Keratinocyte (primary cell): ENCODE measurements at regions not wholly inside any gene's neighbourhood (a gene's known extent, or its start where the extent isn't known, plus 50 kb on each side); places are given as distances from the start of the nearest gene placed in this dataset.

ENCODE experiments used
- DNase-seq: peaks from one replicate; pipeline ENCODE4 v3.0.0-alpha.2; 2011; ENCODE audit warnings: low read depth, missing footprints, low spot score
- FAIRE-seq: peaks from 2 replicates; lab custom pipeline; 2011; peaks lifted over from hg19 to GRCh38; lab: Jason Lieb, UNC
- H2AFZ ChIP-seq: 2 replicates; pipeline ENCODE4 v1.6.0; 2012; ENCODE audit warnings: low read length, control low read depth, inconsistent platforms; ENCODE audit not compliant: control insufficient read depth
- H3K27ac ChIP-seq: 2 replicates; pipeline ENCODE4 v1.5.1; 2011; ENCODE audit warnings: low read length; ENCODE audit not compliant: control insufficient read depth, insufficient read depth
- H3K27me3 ChIP-seq: 3 replicates; pipeline ENCODE4 v1.6.0; 2011; ENCODE audit warnings: low read length; ENCODE audit not compliant: control insufficient read depth, insufficient read depth; ENCODE audit errors: extremely low read depth
- H3K36me3 ChIP-seq, 2 experiments: 2 replicates in 1 of 2; 3 replicates in 1 of 2; pipeline ENCODE4 v1.5.1; 2011; ENCODE audit warnings: low read length in 2 of 2, mild to moderate bottlenecking in 1 of 2; ENCODE audit not compliant: control insufficient read depth in 2 of 2, insufficient read depth in 2 of 2; ENCODE audit errors: extremely low read depth in 1 of 2
- H3K4me1 ChIP-seq: 3 replicates; pipeline ENCODE4 v1.5.1; 2011; ENCODE audit warnings: low read length; ENCODE audit not compliant: control insufficient read depth, insufficient read depth; ENCODE audit errors: extremely low read depth
- H3K4me2 ChIP-seq: 3 replicates; pipeline ENCODE4 v1.6.0; 2011; ENCODE audit warnings: low read depth, low read length; ENCODE audit not compliant: control insufficient read depth, insufficient read depth; ENCODE audit errors: extremely low read depth
- H3K4me3 ChIP-seq, 3 experiments: fragments of 200-600 bp in 1 of 3; sonication (generic) in 1 of 3; 2 replicates in 2 of 3; 3 replicates in 1 of 3; pipeline ENCODE4 v1.5.1; 2011 to 2016; ENCODE audit warnings: low read length in 3 of 3, mild to moderate bottlenecking in 3 of 3, control low read depth in 2 of 3, inconsistent platforms in 1 of 3, low read depth in 1 of 3, mixed read lengths in 1 of 3, mixed run types in 1 of 3, moderate library complexity in 1 of 3; ENCODE audit not compliant: control insufficient read depth in 2 of 3, insufficient read depth in 2 of 3; ENCODE audit errors: extremely low read depth in 1 of 3
- H3K79me2 ChIP-seq: 2 replicates; pipeline ENCODE4 v1.6.0; 2012; ENCODE audit warnings: low read length; ENCODE audit not compliant: control insufficient read depth, insufficient read depth
- H3K9ac ChIP-seq: 3 replicates; pipeline ENCODE4 v1.6.0; 2011; ENCODE audit warnings: low read length; ENCODE audit not compliant: control insufficient read depth, insufficient read depth; ENCODE audit errors: extremely low read depth
- H3K9me1 ChIP-seq: 3 replicates; pipeline ENCODE4 v1.6.0; 2011; ENCODE audit warnings: low read length; ENCODE audit not compliant: control insufficient read depth, insufficient read depth; ENCODE audit errors: extremely low read depth
- H3K9me3 ChIP-seq: 2 replicates; pipeline ENCODE4 v1.5.1; 2012; ENCODE audit warnings: low read depth, low read length; ENCODE audit not compliant: control insufficient read depth
- H4K20me1 ChIP-seq: 3 replicates; pipeline ENCODE4 v1.6.0; 2011; ENCODE audit warnings: low read length; ENCODE audit not compliant: control insufficient read depth, insufficient read depth; ENCODE audit errors: extremely low read depth
- EZH2 ChIP-seq: IDR thresholded peaks from one replicate; pipeline ENCODE4 v1.6.1; 2012; ENCODE audit warnings: inconsistent platforms, mild to moderate bottlenecking, low read length, moderate library complexity
- dilution Hi-C: fragments of 300-500 bp; cut with MboI; formaldehyde crosslinking; loops from one replicate; pipeline ENCODE4 v1.7.0; 2020; ENCODE audit warnings: low sequenced_read_pairs; ENCODE audit not compliant: extremely low pct_ligation_motif_present
- TF ChIP-seq, protein P1 (sequence below), 3 experiments: IDR thresholded peaks in 1 of 3; conservative IDR thresholded peaks in 1 of 3; optimal IDR thresholded peaks in 1 of 3; 2 replicates in 2 of 3; 3 replicates in 1 of 3; pipeline versions ENCODE3 to v1.5.1; 2011; ENCODE audit warnings: low read length in 3 of 3, mild to moderate bottlenecking in 3 of 3, moderate library complexity in 2 of 3, control low read depth in 1 of 3, inconsistent platforms in 1 of 3; ENCODE audit not compliant: insufficient read depth in 2 of 3; ENCODE audit errors: extremely low read depth in 1 of 3

DNA sequence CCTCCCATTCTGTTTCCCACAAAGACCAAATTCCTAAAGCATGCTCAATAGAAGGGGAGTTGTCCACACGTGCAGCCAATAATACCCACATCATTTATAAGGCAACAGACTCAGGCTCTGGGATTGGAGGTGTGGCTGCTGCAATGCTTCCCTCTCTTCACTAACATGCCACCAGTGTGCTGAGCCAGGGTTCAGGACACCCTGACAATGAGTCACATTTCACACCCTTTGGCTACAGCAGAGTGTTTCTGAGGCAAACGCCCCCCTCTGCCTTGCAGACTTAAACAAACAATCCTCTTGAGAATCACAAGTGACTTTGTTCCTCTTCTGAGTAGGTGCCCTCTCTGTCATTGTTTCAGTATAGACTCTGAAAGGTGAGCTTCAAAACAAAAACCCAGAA is 189.3 kb upstream of the TLE4 start:
- H3K27me3 ChIP-seq, result no peaks in the 10 kb centered on the region
- DNase-seq, result no peak

DNA sequence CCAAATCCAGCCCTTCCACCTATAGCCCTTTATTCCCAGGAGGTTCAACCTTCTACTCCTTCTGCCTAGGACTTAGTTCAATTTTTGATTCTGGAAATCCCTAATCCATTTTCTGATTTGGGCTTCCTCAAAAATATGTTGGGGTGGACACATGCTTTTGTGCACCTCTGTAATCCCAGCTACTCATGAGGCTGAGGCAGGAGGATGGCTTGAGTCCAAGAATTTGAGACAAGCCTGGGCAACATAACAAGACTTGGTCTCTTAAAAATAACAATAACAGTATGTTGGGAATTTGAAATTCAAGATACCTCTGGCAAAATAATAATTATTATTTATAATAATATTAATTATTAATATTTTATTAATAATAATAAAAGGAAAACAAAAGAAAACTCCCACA is 188.7 kb upstream of the TLE4 start:
- H3K79me2 ChIP-seq, result no peaks in the 10 kb centered on the region
- H3K27ac ChIP-seq, result no peak overlapping the region
- no peaks in the 10 kb centered on the region for H3K9me1 ChIP-seq
- no peaks in the 10 kb centered on the region for H4K20me1 ChIP-seq
- no peaks in the 10 kb centered on the region for H3K27me3 ChIP-seq
- dilution Hi-C loops, result no loop called here
- H3K9ac ChIP-seq, result no peak overlapping the region
- peaks cover 25% of the 10 kb centered on the region for H3K4me1 ChIP-seq
- DNase-seq (no peak), FAIRE-seq (peak; percentile 48)
- H3K36me3 ChIP-seq, result no peaks in the 10 kb centered on the region
- H3K4me2 ChIP-seq, result no peak overlapping the region
- no peak for TF ChIP-seq EZH2
- TF ChIP-seq, protein P1, sequence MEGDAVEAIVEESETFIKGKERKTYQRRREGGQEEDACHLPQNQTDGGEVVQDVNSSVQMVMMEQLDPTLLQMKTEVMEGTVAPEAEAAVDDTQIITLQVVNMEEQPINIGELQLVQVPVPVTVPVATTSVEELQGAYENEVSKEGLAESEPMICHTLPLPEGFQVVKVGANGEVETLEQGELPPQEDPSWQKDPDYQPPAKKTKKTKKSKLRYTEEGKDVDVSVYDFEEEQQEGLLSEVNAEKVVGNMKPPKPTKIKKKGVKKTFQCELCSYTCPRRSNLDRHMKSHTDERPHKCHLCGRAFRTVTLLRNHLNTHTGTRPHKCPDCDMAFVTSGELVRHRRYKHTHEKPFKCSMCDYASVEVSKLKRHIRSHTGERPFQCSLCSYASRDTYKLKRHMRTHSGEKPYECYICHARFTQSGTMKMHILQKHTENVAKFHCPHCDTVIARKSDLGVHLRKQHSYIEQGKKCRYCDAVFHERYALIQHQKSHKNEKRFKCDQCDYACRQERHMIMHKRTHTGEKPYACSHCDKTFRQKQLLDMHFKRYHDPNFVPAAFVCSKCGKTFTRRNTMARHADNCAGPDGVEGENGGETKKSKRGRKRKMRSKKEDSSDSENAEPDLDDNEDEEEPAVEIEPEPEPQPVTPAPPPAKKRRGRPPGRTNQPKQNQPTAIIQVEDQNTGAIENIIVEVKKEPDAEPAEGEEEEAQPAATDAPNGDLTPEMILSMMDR (optimal IDR thresholded peaks at IDR 0.05 in 1 of 3, IDR thresholded peaks at IDR 0.05 in 1 of 3, conservative IDR thresholded peaks at IDR 0.05 in 1 of 3; ENCODE audit: extremely low read depth in 1 of 3, insufficient read depth in 2 of 3, low read length in 3 of 3), result no peak
- H3K4me3 ChIP-seq, result no peak overlapping the region
- no peaks in the 10 kb centered on the region for H3K9me3 ChIP-seq
- no peak overlapping the region for H2AFZ ChIP-seq

More for the DNA sequence above, 189.3 kb upstream of the TLE4 start:
- no peak for FAIRE-seq
- Histone ChIP-seq H3K4me1 (peaks cover 25% of the 10 kb centered on the region), H3K36me3 (no peaks in the 10 kb centered on the region), H3K9ac (no peak overlapping the region), H3K27ac (no peak overlapping the region), H3K9me3 (no peaks in the 10 kb centered on the region), H3K9me1 (no peaks in the 10 kb centered on the region), H3K4me3 (no peak overlapping the region), H3K4me2 (peak overlapping the region; percentile 49), H3K79me2 (no peaks in the 10 kb centered on the region), H4K20me1 (no peaks in the 10 kb centered on the region), H2AFZ (no peak overlapping the region)
- dilution Hi-C loops, result no loop called here
- TF ChIP-seq, protein P1 (optimal IDR thresholded peaks at IDR 0.05 in 1 of 3, IDR thresholded peaks at IDR 0.05 in 1 of 3, conservative IDR thresholded peaks at IDR 0.05 in 1 of 3; ENCODE audit: extremely low read depth in 1 of 3, insufficient read depth in 2 of 3, low read length in 3 of 3), result no peak
- TF ChIP-seq EZH2, result no peak
